ENCODE measurements at regions not wholly inside any gene's neighbourhood (a gene's known extent, or its start where the extent isn't known, plus 50 kb on each side); places are given as distances from the start of the nearest gene placed in this dataset.

GRCh38 chr5:170171811-170172210 lies 61.0 kb upstream of the C5orf58 start:
- H3K4me1 ChIP-seq (ENCODE audit: insufficient read depth, low read length, poor library complexity, severe bottlenecking) = no peaks in the 10 kb centered on the region
- H3K4me3 ChIP-seq (ENCODE audit: low read depth, low read length, poor library complexity, severe bottlenecking) = no peak overlapping the region
- POLR2A ChIA-PET (ENCODE audit: low non-redundant PET) = no interaction called here
- H3K9me3 ChIP-seq (ENCODE audit: low read depth, low read length, poor library complexity, severe bottlenecking) = no peaks in the 10 kb centered on the region
- no TSS peak for BruUV-seq (replicated peaks)
- DNase-seq (ENCODE audit: low spot score) = no peak
- intact Hi-C loops (cut with micrococcal nuclease; ENCODE audit: unreplicated experiment) = no loop called here
- H3K27me3 ChIP-seq (replicated peaks; ENCODE audit: insufficient read depth, low read depth, low read length, poor library complexity) = no peaks in the 10 kb centered on the region
- no peak overlapping the region for H3K27ac ChIP-seq (ENCODE audit: low read depth, low read length, poor library complexity, severe bottlenecking)
- CTCF ChIA-PET = interaction anchor here (1.2 kb wide), 1 partner anchor 12 kb away, joined by 3 read pairs; no protein-coding TSS in a partner anchor
- no peaks in the 10 kb centered on the region for H3K36me3 ChIP-seq (ENCODE audit: insufficient read depth, low read length, poor library complexity, severe bottlenecking)
- TF ChIP-seq EZH2 (IDR thresholded peaks at IDR 0.05; ENCODE audit: borderline replicate concordance, low read depth, low read length, poor library complexity, severe bottlenecking) = no peak
- no peak for TF ChIP-seq CTCF (conservative IDR thresholded peaks at IDR 0.05; ENCODE audit: low read depth, low read length)

- H3K36me3 ChIP-seq (ENCODE audit: insufficient read depth, low read length, poor library complexity, severe bottlenecking) = no peaks in the 10 kb centered on the region
- H3K4me3 ChIP-seq (ENCODE audit: low read depth, low read length, poor library complexity, severe bottlenecking) = no peak overlapping the region
- H3K27me3 ChIP-seq (replicated peaks; ENCODE audit: insufficient read depth, low read depth, low read length, poor library complexity) = no peaks in the 10 kb centered on the region
- ChIA-PET CTCF (no interaction called here), POLR2A (ENCODE audit: low non-redundant PET) (no interaction called here)
- DNase-seq (ENCODE audit: low spot score) = no peak
- H3K27ac ChIP-seq (ENCODE audit: low read depth, low read length, poor library complexity, severe bottlenecking) = no peak overlapping the region
- no peaks in the 10 kb centered on the region for H3K9me3 ChIP-seq (ENCODE audit: low read depth, low read length, poor library complexity, severe bottlenecking)
- intact Hi-C loops (cut with micrococcal nuclease; ENCODE audit: unreplicated experiment) = no loop called here
- no peak for TF ChIP-seq EZH2 (IDR thresholded peaks at IDR 0.05; ENCODE audit: borderline replicate concordance, low read depth, low read length, poor library complexity, severe bottlenecking)
- TF ChIP-seq CTCF (conservative IDR thresholded peaks at IDR 0.05; ENCODE audit: low read depth, low read length) = no peak
- BruUV-seq (replicated peaks) = no TSS peak
- H3K4me1 ChIP-seq (ENCODE audit: insufficient read depth, low read length, poor library complexity, severe bottlenecking) = no peaks in the 10 kb centered on the region
Measured at GRCh38 chr5:170173227-170173626, 59.6 kb upstream of the C5orf58 start.

GRCh38 chr5:170173647-170174046 lies 59.1 kb upstream of the C5orf58 start:
- no TSS peak for BruUV-seq (replicated peaks)

More at GRCh38 chr5:170173647-170174046, 59.1 kb upstream of the C5orf58 start:
- Histone ChIP-seq H3K27me3 (replicated peaks; ENCODE audit: insufficient read depth, low read depth, low read length, poor library complexity) (no peaks in the 10 kb centered on the region), H3K27ac (ENCODE audit: low read depth, low read length, poor library complexity, severe bottlenecking) (no peak overlapping the region), H3K4me1 (ENCODE audit: insufficient read depth, low read length, poor library complexity, severe bottlenecking) (no peaks in the 10 kb centered on the region), H3K9me3 (ENCODE audit: low read depth, low read length, poor library complexity, severe bottlenecking) (no peaks in the 10 kb centered on the region), H3K36me3 (ENCODE audit: insufficient read depth, low read length, poor library complexity, severe bottlenecking) (no peaks in the 10 kb centered on the region), H3K4me3 (ENCODE audit: low read depth, low read length, poor library complexity, severe bottlenecking) (no peak overlapping the region)
- POLR2A ChIA-PET (ENCODE audit: low non-redundant PET) = no interaction called here
- no peak for TF ChIP-seq EZH2 (IDR thresholded peaks at IDR 0.05; ENCODE audit: borderline replicate concordance, low read depth, low read length, poor library complexity, severe bottlenecking)
- TF ChIP-seq CTCF (conservative IDR thresholded peaks at IDR 0.05; ENCODE audit: low read depth, low read length) = no peak
- intact Hi-C loops (cut with micrococcal nuclease; ENCODE audit: unreplicated experiment) = no loop called here
- no peak for DNase-seq (ENCODE audit: low spot score)
- CTCF ChIA-PET = no interaction called here
